HG03460 (cell line): ENCODE measurements at regions not wholly inside any gene's neighbourhood (a gene's known extent, or its start where the extent isn't known, plus 50 kb on each side); places are given as distances from the start of the nearest gene placed in this dataset.
"Not testable (repeated sequence)": the region's sequence is repeated elsewhere in the genome, so short reads cannot be mapped to it uniquely, and the experiment has no call there.

ENCODE experiments used
- ATAC-seq: cut with Tn5 transposase; IDR thresholded peaks from one replicate; pipeline ENCODE4 v1.9.1; 2021; ENCODE audit not compliant: unreplicated experiment

DNA sequence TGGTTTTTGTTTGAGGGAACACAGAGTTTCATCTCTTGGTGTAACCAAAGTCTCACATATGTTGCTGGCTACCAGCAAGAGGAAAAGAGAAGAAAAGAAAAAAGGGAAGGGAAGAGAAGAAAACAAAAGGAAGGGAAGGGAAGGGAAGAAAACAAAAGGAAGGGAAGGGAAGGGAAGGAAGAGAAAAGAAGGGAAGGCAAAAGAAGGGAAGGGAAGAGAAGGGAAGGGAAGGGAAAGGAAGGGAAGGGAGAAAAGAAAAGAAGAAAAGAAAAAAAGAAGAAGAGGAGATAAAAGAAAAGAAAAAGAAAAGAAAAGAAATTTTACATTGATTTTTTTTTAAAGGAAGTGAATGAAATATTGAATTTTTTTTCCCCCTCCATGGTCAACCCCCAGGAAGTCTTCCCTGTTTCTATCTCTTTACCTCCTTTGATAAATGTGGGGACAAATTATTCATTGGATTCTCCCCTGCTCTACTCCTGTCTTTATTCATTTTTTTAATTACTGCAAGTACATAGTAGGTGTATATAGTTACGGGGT, 228.0 kb downstream of the SHOX start:
- no peak for ATAC-seq

DNA sequence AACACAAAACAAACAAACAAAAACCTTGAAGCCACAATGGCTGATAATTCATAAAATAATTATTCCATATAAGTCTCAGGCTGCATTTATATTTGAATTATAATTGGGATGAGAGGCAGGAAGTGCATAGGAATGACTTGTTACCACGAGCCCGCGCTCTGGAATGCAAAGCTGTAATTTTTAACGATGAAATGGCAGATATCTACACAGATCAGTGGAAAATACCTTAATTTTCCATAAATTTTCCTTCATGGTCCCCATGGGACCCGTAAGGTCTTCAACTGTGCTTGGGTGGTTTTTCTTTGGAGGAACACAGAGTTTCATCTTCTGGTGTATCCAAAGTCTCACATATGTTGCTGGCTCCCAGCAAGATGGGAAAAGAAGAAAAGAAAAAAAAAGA, 226.8 kb downstream of the SHOX start:
- no peak for ATAC-seq

DNA sequence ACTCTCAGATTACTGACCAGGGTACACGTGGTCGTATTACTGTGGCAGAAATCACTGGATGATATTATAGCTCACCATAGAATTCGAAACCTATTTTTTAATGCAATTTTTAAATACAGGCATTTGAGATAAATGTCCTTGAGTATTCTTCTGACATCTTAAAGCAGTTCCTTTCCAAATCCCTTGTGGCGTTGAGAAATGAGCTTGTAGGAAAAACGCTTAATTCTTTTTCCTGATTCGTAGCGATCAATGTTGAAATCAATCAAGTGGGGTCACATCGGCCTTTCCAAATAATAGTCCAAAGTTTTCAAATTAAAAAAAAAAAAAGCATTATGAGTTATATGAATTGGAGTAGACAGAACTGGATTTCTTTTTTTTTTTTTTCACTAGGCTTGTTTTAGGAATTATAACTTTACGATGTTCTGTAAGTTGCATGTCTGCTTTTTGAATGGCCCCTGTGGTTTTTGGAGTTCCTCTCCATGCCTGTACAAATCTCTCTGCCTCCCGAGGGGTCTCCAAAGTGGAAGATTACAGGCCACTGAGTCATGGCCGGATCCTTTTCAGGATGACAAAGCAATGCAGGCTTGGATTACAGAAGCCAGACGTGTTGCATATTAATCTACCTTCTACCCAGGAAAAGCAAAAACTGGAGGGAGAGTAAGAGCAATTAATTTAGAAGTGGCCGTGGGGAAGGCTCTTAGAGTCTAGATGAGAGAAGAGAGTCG, 226.1 kb downstream of the SHOX start:
- ATAC-seq, result no peak

DNA sequence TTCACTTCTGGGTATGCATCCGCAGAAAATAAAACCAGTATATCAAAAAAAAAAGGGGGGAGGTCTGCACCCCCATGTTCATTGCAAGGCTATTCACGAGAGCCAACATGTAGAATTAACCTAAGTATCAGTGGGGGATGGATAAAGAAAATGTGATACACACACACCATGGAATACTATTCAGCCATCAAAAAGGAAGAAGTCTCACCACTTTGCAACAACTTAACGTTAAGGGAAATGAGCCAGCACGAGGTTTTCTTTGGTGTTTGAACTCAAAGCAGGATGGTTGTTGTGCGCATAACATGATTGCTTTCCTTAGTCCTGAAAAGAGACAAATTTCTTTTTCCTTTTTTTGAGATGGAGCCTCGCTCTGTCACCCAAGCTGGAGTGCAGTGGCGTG, 222.7 kb downstream of the SHOX start:
- ATAC-seq, result no peak

DNA sequence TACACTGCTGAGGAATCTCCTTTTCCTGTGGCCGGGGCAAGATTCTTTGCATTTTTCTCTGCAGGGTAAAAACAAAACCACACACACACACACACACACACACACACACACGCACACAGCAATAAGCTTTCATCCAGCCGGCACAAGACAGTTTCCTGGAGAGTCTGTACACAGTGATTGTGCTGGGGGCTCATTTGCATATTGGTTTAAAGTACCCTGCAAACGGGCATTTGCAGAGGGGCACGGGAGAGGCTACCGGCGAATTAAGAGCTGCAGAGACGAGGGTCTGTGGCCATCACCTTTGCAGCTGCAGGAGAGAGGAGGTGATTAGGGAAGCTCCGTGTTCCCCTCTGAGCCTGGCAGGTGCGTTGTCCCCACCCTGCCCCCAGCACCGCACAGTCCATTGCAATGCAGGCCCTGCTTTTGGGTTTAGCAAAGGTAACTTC, 219.9 kb downstream of the SHOX start:
- no peak for ATAC-seq

DNA sequence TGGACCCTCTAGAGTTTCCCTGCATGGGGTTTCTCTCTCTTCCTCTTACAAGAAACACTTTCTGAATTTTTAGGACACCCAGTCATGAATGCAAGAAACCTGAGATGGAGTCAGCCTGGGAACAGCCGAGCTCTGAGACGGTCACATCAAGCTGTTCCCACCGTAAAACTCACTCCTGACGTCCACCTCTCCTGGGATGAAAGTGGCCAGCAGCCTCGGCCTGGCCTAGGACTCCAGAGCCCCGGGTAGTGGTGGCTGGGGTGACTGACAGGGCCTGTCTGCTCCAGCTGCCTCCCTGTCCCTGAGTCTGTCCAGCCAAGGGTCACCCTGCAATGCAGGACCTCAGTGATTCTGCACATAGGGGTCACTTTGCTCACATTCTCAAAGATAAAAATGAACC, 217.8 kb downstream of the SHOX start:
- no peak for ATAC-seq

DNA sequence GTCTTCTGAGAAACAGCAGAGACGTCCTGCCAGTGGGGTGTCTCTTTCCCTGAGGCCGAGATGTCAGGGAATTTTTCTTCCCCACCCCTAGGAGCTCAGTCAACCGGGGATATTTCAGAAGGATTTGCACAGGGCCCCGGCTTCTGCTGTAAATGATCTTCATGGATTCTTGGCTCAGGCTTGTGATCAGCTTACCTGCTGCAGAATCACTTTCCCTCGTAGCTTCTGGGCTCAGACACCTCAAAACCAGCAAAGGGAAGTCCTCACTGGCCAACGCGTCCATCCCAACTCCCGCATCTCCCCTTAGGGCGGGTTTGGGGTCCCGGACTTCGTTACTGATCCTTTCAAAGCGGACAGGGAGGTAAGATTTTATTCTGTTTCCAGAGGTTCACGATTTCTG, 212.7 kb downstream of the SHOX start:
- ATAC-seq, result no peak

DNA sequence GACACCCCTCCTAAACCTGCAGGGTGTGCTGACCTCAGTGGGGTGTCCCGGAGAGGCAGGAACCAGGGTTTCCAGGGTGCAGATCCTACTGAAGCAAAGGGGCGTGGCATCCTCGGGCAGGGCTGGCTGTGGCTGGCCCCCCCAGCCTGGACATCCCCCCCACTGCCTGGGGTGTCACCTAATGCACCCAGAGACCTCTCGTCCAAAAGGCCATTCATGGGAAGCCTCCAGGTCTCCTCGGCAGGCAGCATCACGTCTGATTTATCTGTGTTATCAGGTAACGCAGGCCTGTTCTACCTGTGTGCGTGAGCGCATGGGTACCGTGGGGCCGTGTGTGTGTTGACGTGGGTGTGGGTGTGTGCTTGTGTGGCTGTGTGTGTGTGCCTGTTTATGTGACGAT, 210.0 kb downstream of the SHOX start:
- ATAC-seq, result no peak

DNA sequence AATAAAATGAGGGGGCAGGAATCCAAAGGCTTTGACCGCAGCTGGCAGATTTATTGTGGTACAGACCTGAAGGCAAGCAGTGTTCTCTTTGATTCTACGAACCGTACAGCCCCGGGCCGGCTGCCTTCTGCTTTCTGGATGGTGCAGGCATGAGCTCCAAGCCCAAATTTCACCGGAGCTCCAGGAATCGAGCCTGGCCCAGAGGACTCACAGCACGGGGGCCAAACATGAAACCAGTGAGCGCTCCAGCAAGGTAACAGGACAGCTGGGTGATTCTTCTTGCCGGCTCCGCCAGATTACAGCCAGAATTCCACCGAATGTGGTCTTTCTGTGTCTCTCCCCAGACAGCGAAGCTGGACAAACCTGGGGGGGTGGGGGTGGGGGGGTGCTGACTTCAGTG, 208.1 kb downstream of the SHOX start:
- ATAC-seq, result not testable (repeated sequence)

DNA sequence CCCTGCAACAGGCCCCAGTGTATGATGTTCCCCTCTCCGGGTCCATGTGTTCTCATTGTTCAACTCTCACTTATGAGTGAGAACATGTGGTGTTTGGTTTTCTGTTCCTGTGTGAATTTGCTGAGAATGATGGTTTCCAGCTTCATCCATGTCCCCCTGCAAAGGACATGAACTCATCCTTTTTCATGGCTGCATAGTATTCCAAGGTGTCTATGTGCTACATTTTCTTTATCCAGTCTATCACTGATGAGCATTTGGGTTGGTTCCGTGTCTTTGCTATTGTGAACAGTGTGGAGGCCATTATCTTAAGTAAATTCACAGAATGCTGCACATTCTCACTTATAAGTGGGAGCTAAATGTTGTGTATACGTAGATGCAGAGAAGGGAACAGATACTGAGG, 205.3 kb downstream of the SHOX start:
- ATAC-seq, result not testable (repeated sequence)

DNA sequence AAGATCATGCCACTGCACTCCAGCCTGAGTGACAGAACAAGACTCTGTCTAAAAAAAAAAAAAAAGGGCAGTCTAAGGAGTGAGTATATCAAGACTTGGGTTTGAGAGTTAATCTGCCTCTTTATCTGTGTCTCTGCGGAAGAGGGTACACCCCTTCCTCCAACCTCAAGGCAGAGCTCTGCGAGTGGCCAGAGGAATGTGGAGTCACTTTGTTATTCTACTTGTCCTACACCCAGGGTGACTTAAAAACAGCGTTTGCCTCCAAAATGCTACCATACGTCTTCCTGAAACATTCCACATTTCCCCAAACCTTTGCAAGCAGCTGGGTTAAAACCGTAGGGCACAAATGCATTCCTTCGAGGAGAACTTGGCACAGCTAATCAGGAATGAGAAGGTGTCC, 199.9 kb downstream of the SHOX start:
- ATAC-seq, result no peak

DNA sequence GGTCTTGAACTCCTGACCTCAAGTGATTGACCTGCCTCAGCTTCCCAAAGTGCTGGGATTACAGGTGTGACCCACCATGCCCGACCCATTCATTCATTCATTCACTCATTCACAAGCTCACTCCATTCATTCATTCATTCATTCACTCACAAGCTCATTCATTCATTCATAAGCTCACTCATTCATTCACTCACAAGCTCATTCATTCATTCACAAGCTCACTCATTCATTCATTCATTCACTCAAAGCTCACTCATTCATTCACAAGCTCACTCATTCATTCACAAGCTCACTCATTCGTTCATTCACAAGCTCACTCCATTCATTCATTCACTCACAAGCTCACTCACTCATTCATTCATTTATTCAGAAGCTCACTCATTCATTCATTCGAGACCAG, 198.6 kb downstream of the SHOX start:
- ATAC-seq, result no peak

DNA sequence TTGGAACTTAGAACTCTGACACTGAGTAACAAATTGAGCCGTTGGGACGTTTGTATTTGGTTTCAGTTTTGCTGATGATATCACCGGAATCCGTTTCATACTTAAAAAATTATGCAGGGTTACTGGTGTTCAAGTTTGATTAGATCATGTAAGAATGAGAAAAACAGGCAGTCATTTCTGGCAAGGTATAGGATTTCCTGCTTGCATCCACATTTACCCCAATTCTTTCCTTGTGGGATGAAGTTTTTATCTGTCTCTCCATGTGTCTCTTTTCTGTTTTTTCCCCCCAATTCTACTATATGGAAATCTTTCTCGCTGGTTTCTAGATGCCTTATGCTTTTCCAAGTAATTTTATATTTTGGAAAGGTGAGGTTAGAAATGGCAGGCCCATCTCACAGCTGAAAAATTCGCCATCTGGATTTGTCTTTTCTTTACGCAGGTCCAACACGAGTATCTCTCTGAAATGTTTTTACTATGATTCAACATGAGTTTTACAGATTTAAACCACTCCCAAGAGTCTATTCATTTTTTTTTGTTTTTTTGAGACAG, 197.9 kb downstream of the SHOX start:
- no peak for ATAC-seq

DNA sequence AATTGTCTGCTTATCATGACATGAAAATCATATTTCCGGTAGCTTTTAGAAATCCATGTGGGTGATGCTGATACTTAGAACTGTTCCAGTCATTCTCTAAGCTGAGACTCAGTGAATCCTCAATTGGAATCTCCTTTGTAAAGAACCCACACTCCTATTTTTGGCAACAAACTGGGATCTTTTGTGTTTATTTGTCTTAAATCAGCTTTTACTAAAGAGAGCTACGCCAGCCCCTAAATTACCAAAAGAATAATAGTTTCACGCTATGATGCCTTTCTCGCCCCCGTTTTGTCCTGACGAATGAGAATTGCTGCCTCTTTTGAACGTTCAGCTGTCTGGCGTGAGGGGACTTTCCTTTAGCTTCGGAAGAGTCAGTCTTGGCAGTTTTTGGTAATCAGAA, 195.9 kb downstream of the SHOX start:
- no peak for ATAC-seq

DNA sequence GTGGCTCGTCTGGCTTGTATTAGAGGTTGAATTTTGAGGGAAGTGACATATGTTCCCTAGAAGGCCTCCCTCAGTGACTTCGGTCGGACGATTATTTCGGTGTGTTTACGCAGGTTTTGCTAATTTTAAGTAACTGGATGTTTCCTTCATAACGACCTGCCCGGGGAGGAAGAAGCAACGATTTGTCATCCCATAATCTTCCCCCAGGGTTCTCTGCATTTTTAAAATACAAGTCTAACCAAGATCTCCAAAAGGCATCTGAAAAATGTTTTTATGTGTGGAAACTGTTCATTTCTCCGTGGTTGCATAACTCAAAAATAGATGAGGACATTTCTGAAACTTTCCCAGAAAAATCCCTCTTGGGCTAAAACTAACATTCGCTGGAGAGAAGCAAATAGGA, 195.4 kb downstream of the SHOX start:
- no peak for ATAC-seq

DNA sequence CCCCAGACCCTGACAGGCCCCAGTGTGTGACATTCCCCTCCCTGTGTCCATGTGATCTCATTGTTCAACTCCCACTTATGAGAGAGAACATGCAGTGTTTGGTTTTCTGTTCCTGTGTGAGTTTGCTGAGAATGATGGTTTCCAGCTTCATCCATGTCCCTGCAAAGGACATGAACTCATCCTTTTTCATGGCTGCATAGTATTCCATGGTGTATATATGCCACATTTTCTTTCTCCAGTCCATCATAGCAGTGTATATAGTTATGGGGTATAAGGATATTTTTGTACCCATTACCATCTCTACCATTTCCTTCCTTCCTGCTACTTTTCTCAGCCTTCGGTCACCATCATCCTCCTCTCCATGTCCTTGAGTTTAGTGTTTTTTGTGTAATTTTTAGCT, 192.5 kb downstream of the SHOX start:
- ATAC-seq, result not testable (repeated sequence)

DNA sequence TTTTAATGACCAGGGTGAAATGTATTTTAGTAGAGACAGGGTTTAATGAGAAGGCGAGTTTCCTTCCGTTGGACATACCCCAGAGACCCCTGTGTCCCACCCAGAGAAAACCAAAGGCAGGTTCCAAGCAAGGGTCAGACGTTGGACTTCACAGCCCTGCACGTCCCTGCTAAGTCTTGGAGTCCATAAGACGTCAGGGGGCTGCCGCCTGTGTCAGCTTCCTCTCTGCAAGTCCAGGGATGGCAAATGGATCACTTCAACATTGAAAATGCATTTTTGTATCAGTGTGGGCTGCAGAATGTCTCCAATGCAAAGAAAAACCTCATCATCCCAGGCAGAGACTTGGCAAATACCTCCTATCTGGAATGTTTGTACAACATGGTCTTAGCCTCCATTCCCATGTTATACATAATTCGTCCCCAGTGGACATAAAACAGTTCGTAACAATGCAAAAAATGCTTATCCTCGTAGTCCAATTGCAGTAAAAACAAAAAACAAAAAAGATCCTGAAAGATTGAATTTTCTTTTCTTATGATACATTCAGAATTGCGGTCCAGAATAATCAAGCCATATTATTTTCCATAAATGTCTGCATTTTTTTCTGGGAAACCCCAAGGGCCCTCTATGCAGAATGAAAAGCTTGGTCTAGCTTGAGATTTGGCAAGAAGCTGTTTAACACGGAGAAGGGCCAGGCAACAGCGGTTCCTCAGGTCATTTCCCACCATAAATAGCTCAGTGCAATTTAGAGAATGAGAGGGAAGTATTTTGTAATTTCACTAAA, 190.9 kb downstream of the SHOX start:
- no peak for ATAC-seq

DNA sequence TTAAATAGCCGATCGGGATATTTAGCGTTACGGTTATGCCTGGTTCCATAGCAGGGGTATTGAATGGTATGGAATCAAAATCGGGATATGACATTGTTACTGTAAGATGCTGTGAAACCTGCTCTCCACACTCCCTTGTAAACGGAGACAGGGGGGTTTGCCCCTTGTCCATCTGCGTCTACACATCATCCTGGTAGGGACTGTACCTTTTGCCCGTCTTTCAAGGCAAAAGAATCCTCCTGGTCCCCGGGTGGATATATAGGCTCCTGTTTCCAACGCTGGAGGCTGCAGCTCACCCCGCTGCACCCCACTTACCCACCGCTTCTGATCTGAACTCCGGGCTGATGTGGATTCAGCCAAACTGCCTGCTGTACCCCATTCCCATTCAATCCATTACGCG, 189.1 kb downstream of the SHOX start:
- ATAC-seq, result no peak

DNA sequence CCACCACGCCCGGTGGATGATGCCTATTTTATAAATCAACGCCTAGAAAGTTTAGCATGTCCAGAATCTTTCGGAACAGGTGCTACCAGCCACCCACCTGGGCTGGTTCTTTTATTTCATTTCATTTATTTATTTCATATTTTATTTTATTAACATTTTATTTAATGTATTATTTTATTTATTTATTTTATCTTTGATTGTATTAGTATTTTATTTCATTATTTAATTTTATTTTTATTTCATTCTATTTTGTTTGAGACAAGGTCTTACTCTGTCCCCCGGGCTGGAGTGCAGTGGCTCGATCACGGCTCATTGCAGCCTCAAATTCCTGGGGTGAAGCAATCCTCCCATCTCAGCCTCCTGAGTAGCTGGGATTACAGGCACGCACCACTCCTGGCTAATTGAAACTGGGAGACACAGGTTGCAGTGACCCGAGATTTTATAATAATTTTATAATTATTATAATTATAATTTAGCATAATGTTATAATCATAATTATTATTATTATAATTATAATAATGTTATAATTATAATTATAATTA, 187.2 kb downstream of the SHOX start:
- ATAC-seq, result no peak

DNA sequence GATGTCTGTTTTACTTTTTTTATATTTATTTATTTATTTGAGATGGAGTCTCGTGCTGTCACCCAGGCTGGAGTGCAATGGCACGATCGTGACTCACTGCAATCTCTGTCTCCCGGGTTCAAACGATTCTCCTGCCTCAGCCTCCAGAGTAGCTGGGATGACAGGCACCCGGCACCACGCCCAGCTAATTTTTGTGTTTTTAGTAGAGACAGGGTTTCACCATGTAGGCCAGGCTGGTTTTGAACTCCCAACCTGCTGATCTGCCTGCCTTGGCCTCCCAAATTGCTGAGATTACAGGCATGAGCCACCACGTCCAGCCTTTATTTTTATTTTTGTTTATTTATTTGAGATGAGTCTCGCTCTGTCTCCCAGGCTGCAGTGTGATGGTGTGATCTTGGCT, 186.6 kb downstream of the SHOX start:
- ATAC-seq, result not testable (repeated sequence)

DNA sequence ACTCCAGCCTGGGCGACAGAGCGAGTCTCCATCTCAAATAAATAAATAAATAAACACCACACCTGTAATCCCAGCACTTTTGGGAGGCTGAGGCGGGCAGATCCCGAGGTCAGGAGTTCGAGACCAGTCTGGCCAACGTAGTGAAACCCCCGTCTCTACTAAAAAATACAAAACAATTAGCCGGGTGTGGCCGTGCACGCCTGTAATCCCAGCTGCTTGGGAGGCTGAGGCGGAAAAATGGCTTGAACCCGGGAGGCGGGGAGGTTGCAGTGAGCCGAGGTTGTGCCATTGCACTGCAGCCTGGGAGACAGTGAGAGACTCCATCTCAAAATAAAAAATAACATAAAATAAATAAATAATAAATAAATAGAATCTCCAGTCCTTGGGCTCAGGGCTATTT, 185.8 kb downstream of the SHOX start:
- ATAC-seq, result no peak

DNA sequence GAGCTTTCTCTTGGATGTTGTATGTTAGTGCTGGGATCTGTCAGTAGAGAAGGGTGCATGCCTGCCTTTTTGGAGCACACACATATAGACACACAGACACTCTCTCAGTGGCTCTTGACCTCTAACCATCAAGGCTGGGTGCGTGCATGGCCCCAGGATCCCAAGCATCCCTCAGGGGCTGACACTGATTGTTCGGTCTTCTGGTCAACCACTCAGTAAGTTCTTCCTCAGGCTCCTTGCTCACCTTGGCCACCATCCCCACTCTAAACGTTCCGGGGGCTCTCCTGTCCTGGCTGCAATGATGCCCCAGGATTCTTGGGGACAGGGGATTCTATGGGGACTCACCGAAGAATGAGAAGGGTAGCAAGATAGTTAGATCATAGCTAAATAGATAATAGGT, 179.6 kb downstream of the SHOX start:
- no peak for ATAC-seq
